ENCODE measurements at regions not wholly inside any gene's neighbourhood (a gene's known extent, or its start where the extent isn't known, plus 50 kb on each side); places are given as distances from the start of the nearest gene placed in this dataset.
A peak's percentile ranks its signal among the peaks of the same experiment; 100 is the strongest.

GRCh38 chr7:68176974-68177373 is 1180.3 kb downstream of the TYW1 start:
- TF ChIP-seq CTCF (IDR thresholded peaks at IDR 0.05 in 4 of 5, conservative IDR thresholded peaks at IDR 0.05 in 1 of 5) (peak in 4 of 5 experiments; percentile 53 to 73 (median 66)), POLR2A (IDR thresholded peaks at IDR 0.05) (no peak)

Measured in gastrocnemius medialis (tissue), 4 donors.